HL-60 (cell line): ENCODE measurements at regions not wholly inside any gene's neighbourhood (a gene's known extent, or its start where the extent isn't known, plus 50 kb on each side); places are given as distances from the start of the nearest gene placed in this dataset.
"Not testable (repeated sequence)": the region's sequence is repeated elsewhere in the genome, so short reads cannot be mapped to it uniquely, and the experiment has no call there.

ENCODE experiments used
- POLR2AphosphoS5 ChIP-seq: IDR thresholded peaks from 2 replicates; pipeline ENCODE4 v1.6.1; 2012; ENCODE audit warnings: low read depth
- SPI1 ChIP-seq: IDR thresholded peaks from 2 replicates; pipeline ENCODE4 v1.6.1; 2012; ENCODE audit warnings: low read depth, mild to moderate bottlenecking, borderline replicate concordance
- TF ChIP-seq, protein P1 (sequence below): IDR thresholded peaks from one replicate; pipeline ENCODE4 v1.5.1; 2011; ENCODE audit warnings: low read length, control low read depth, inconsistent platforms; ENCODE audit not compliant: insufficient read depth
- TF ChIP-seq, protein P2 (sequence below): IDR thresholded peaks from 2 replicates; pipeline ENCODE4 v1.6.1; 2012; ENCODE audit warnings: low read depth; ENCODE audit not compliant: insufficient replicate concordance

DNA sequence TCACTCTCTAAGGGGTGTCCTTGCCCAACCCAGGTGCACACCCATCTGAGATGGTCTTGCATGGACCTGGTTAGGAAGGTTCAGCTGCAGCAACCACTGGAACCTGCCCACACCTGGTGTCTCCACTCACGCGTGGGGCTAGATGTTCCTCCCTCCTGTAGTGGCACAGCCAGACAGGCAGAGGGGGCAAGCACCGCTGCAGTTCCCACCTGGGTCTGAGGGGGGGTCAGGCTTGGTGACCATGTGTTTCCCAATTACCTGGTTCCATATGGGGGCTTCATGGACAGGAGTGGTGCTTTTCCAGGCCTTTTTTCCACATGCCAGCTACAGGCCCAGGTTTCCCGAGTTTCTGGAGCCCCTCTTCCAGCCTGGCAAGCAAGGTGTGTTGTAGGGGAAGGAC, 301.4 kb downstream of the CACNA1B start:
- TF ChIP-seq POLR2AphosphoS5, SPI1: not testable (repeated sequence)
- TF ChIP-seq, protein P1, sequence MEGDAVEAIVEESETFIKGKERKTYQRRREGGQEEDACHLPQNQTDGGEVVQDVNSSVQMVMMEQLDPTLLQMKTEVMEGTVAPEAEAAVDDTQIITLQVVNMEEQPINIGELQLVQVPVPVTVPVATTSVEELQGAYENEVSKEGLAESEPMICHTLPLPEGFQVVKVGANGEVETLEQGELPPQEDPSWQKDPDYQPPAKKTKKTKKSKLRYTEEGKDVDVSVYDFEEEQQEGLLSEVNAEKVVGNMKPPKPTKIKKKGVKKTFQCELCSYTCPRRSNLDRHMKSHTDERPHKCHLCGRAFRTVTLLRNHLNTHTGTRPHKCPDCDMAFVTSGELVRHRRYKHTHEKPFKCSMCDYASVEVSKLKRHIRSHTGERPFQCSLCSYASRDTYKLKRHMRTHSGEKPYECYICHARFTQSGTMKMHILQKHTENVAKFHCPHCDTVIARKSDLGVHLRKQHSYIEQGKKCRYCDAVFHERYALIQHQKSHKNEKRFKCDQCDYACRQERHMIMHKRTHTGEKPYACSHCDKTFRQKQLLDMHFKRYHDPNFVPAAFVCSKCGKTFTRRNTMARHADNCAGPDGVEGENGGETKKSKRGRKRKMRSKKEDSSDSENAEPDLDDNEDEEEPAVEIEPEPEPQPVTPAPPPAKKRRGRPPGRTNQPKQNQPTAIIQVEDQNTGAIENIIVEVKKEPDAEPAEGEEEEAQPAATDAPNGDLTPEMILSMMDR, result not testable (repeated sequence)
- TF ChIP-seq, protein P2, sequence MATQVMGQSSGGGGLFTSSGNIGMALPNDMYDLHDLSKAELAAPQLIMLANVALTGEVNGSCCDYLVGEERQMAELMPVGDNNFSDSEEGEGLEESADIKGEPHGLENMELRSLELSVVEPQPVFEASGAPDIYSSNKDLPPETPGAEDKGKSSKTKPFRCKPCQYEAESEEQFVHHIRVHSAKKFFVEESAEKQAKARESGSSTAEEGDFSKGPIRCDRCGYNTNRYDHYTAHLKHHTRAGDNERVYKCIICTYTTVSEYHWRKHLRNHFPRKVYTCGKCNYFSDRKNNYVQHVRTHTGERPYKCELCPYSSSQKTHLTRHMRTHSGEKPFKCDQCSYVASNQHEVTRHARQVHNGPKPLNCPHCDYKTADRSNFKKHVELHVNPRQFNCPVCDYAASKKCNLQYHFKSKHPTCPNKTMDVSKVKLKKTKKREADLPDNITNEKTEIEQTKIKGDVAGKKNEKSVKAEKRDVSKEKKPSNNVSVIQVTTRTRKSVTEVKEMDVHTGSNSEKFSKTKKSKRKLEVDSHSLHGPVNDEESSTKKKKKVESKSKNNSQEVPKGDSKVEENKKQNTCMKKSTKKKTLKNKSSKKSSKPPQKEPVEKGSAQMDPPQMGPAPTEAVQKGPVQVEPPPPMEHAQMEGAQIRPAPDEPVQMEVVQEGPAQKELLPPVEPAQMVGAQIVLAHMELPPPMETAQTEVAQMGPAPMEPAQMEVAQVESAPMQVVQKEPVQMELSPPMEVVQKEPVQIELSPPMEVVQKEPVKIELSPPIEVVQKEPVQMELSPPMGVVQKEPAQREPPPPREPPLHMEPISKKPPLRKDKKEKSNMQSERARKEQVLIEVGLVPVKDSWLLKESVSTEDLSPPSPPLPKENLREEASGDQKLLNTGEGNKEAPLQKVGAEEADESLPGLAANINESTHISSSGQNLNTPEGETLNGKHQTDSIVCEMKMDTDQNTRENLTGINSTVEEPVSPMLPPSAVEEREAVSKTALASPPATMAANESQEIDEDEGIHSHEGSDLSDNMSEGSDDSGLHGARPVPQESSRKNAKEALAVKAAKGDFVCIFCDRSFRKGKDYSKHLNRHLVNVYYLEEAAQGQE, result not testable (repeated sequence)
